DND-41 (cell line): ENCODE measurements at regions not wholly inside any gene's neighbourhood (a gene's known extent, or its start where the extent isn't known, plus 50 kb on each side); places are given as distances from the start of the nearest gene placed in this dataset.

ENCODE experiments used
- ATAC-seq: fragments of 200-7000 bp; cut with Tn5 transposase; 3 replicates; pipeline ENCODE4 v1.9.1; 2021; ENCODE audit warnings: low read depth; ENCODE audit not compliant: insufficient read depth
- DNase-seq: peaks from one replicate; pipeline ENCODE4 v3.0.0-alpha.2; 2020
- H2AFZ ChIP-seq: 2 replicates; pipeline ENCODE4 v1.6.0; 2012; ENCODE audit warnings: low read depth, low read length
- H3K27ac ChIP-seq: 2 replicates; pipeline ENCODE4 v1.5.1; 2012; ENCODE audit warnings: low read length, inconsistent platforms
- H3K27me3 ChIP-seq: fragments of 200-600 bp; sonication (generic); 2 replicates; pipeline ENCODE4 v1.6.0; 2012; ENCODE audit warnings: low read length, mild to moderate bottlenecking, inconsistent platforms; ENCODE audit not compliant: insufficient read depth, poor library complexity
- H3K36me3 ChIP-seq: 2 replicates; pipeline ENCODE4 v1.5.1; 2012; ENCODE audit warnings: low read length, inconsistent platforms; ENCODE audit not compliant: insufficient read depth
- H3K4me1 ChIP-seq: 2 replicates; pipeline ENCODE4 v1.5.1; 2012; ENCODE audit warnings: mild to moderate bottlenecking, low read length; ENCODE audit not compliant: insufficient read depth
- H3K4me2 ChIP-seq: 2 replicates; pipeline ENCODE4 v1.6.0; 2012; ENCODE audit warnings: mild to moderate bottlenecking, moderate library complexity, low read length, inconsistent platforms; ENCODE audit not compliant: insufficient read depth
- H3K4me3 ChIP-seq, 2 experiments: fragments of 200-600 bp in 1 of 2; shearing (Covaris generic) in 1 of 2; 2 replicates each; pipeline ENCODE4 v1.5.1; 2012 to 2016; ENCODE audit warnings: inconsistent platforms in 2 of 2, low read length in 2 of 2, mild to moderate bottlenecking in 2 of 2, low read depth in 1 of 2, moderate library complexity in 1 of 2
- H3K79me2 ChIP-seq: 2 replicates; pipeline ENCODE4 v1.6.0; 2012; ENCODE audit warnings: low read length, inconsistent platforms; ENCODE audit not compliant: insufficient read depth
- H3K9ac ChIP-seq: 2 replicates; pipeline ENCODE4 v1.6.0; 2012; ENCODE audit warnings: low read depth, mild to moderate bottlenecking, inconsistent platforms, low read length, moderate library complexity
- H3K9me3 ChIP-seq: 2 replicates; pipeline ENCODE4 v1.5.1; 2012; ENCODE audit warnings: low read length, moderate library complexity, mild to moderate bottlenecking, inconsistent platforms; ENCODE audit not compliant: insufficient read depth, severe bottlenecking
- H4K20me1 ChIP-seq: 2 replicates; pipeline ENCODE4 v1.6.0; 2012; ENCODE audit warnings: low read length; ENCODE audit not compliant: insufficient read depth
- EZH2 ChIP-seq: IDR thresholded peaks from 3 replicates; pipeline ENCODE4 v1.6.1; 2012; ENCODE audit warnings: borderline replicate concordance, low read depth, mild to moderate bottlenecking, moderate library complexity, low read length, inconsistent platforms; ENCODE audit not compliant: severe bottlenecking
- TF ChIP-seq, protein P1 (sequence below): IDR thresholded peaks from 2 replicates; pipeline ENCODE4 v1.5.1; 2012; ENCODE audit warnings: borderline replicate concordance, low read length, moderate library complexity, mild to moderate bottlenecking; ENCODE audit not compliant: poor library complexity, severe bottlenecking; ENCODE audit errors: extremely low read depth

- no peak for DNase-seq
- Histone ChIP-seq H3K79me2 (no peaks in the 10 kb centered on the region), H3K36me3 (no peaks in the 10 kb centered on the region), H3K4me3 (no peak overlapping the region), H3K27me3 (no peaks in the 10 kb centered on the region), H2AFZ (no peak overlapping the region), H4K20me1 (no peaks in the 10 kb centered on the region), H3K4me2 (no peak overlapping the region), H3K9me3 (no peaks in the 10 kb centered on the region), H3K4me1 (no peaks in the 10 kb centered on the region), H3K9ac (no peak overlapping the region), H3K27ac (no peak overlapping the region)
- no peak for ATAC-seq
- TF ChIP-seq, protein P1, sequence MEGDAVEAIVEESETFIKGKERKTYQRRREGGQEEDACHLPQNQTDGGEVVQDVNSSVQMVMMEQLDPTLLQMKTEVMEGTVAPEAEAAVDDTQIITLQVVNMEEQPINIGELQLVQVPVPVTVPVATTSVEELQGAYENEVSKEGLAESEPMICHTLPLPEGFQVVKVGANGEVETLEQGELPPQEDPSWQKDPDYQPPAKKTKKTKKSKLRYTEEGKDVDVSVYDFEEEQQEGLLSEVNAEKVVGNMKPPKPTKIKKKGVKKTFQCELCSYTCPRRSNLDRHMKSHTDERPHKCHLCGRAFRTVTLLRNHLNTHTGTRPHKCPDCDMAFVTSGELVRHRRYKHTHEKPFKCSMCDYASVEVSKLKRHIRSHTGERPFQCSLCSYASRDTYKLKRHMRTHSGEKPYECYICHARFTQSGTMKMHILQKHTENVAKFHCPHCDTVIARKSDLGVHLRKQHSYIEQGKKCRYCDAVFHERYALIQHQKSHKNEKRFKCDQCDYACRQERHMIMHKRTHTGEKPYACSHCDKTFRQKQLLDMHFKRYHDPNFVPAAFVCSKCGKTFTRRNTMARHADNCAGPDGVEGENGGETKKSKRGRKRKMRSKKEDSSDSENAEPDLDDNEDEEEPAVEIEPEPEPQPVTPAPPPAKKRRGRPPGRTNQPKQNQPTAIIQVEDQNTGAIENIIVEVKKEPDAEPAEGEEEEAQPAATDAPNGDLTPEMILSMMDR, result no peak
- TF ChIP-seq EZH2, result no peak
Measured at GRCh38 chr13:54965881-54966280, 1937.3 kb downstream of the OLFM4 start.

- Histone ChIP-seq H3K4me1 (no peaks in the 10 kb centered on the region), H2AFZ (no peak overlapping the region), H3K36me3 (no peaks in the 10 kb centered on the region), H3K9ac (no peak overlapping the region), H3K4me3 (no peak overlapping the region), H3K4me2 (no peak overlapping the region), H3K27ac (no peak overlapping the region), H3K9me3 (no peaks in the 10 kb centered on the region), H3K27me3 (no peaks in the 10 kb centered on the region), H4K20me1 (no peaks in the 10 kb centered on the region), H3K79me2 (no peaks in the 10 kb centered on the region)
- no peak for ATAC-seq
- TF ChIP-seq EZH2, result no peak
- TF ChIP-seq, protein P1, result no peak
- DNase-seq, result no peak
Measured at GRCh38 chr13:54972838-54973237, 1944.2 kb downstream of the OLFM4 start.

GRCh38 chr13:54975676-54976075, 1947.1 kb downstream of the OLFM4 start:
- no peak overlapping the region for H3K9ac ChIP-seq
- H3K79me2 ChIP-seq, result no peaks in the 10 kb centered on the region
- no peak overlapping the region for H3K4me3 ChIP-seq
- no peak overlapping the region for H3K4me2 ChIP-seq
- no peaks in the 10 kb centered on the region for H3K9me3 ChIP-seq
- peaks cover 9% of the 10 kb centered on the region for H3K4me1 ChIP-seq
- no peaks in the 10 kb centered on the region for H4K20me1 ChIP-seq
- H3K27ac ChIP-seq, result no peak overlapping the region
- H3K27me3 ChIP-seq, result no peaks in the 10 kb centered on the region
- H2AFZ ChIP-seq, result no peak overlapping the region
- DNase-seq, result no peak
- H3K36me3 ChIP-seq, result no peaks in the 10 kb centered on the region
- no peak for ATAC-seq
- no peak for TF ChIP-seq EZH2
- TF ChIP-seq, protein P1, result no peak

DNA sequence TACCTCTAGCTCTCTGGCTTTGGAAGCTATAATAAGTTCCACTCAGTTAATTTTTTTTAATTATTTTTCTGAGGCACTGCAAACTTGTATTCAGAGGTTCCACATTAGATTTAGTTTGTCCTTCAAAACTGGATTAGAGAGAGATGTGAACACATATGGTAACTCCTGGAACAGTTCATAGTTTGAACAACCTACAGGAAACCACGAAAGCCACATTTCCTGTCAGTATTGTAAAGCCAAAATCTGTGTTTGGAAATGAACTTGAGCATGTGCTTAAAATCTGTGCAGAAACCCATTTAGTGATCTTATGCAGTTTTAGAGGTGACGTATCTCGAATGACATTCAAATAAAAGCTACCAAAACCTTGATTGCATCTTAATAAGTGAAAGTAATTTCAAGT, 1952.0 kb downstream of the OLFM4 start:
- no peak overlapping the region for H3K9ac ChIP-seq
- H2AFZ ChIP-seq, result no peak overlapping the region
- H3K27me3 ChIP-seq, result no peaks in the 10 kb centered on the region
- no peaks in the 10 kb centered on the region for H3K36me3 ChIP-seq
- H4K20me1 ChIP-seq, result no peaks in the 10 kb centered on the region
- no peaks in the 10 kb centered on the region for H3K79me2 ChIP-seq
- no peak for TF ChIP-seq EZH2
- TF ChIP-seq, protein P1, result no peak
- DNase-seq, result peak; percentile 29
- no peak overlapping the region for H3K27ac ChIP-seq
- ATAC-seq, result peak; percentile 93
- no peak overlapping the region for H3K4me3 ChIP-seq
- peaks cover 17% of the 10 kb centered on the region for H3K4me1 ChIP-seq
- H3K9me3 ChIP-seq, result no peaks in the 10 kb centered on the region
- no peak overlapping the region for H3K4me2 ChIP-seq
